SU-DHL-6 (cell line): ENCODE measurements at regions not wholly inside any gene's neighbourhood (a gene's known extent, or its start where the extent isn't known, plus 50 kb on each side); places are given as distances from the start of the nearest gene placed in this dataset.

ENCODE experiments used
- H2AFZ ChIP-seq: fragments of 200-600 bp; sonication (generic); 2 replicates; pipeline ENCODE4 v1.6.1; 2014; ENCODE audit warnings: low read depth, mild to moderate bottlenecking, moderate library complexity, mixed read lengths, antibody characterized with exemption, low read length; ENCODE audit not compliant: severe bottlenecking
- H3F3A ChIP-seq: fragments of 200-600 bp; shearing (Covaris generic); 2 replicates; pipeline ENCODE4 v1.6.0; 2016; ENCODE audit warnings: antibody characterized with exemption, mild to moderate bottlenecking; ENCODE audit not compliant: insufficient read depth
- H3K27ac ChIP-seq: fragments of 200-600 bp; sonication (generic); 2 replicates; pipeline ENCODE4 v1.5.1; 2016; ENCODE audit warnings: low read depth, mild to moderate bottlenecking, low read length, moderate library complexity, mixed read lengths
- H3K27me3 ChIP-seq: fragments of 200-600 bp; sonication (generic), shearing (Covaris generic); 2 replicates; pipeline ENCODE4 v1.6.0; 2014; ENCODE audit warnings: mild to moderate bottlenecking, low read length
- H3K36me3 ChIP-seq: fragments of 200-600 bp; sonication (generic); 2 replicates; pipeline ENCODE4 v1.6.1; 2014; ENCODE audit warnings: mild to moderate bottlenecking, low read length, mixed read lengths
- H3K4me2 ChIP-seq: fragments of 300-600, 200-600 bp; shearing (Covaris generic), sonication (generic); 2 replicates; pipeline ENCODE4 v1.6.0; 2014; ENCODE audit warnings: low read length, low read depth, mild to moderate bottlenecking; ENCODE audit not compliant: poor library complexity, severe bottlenecking
- H3K4me3 ChIP-seq: fragments of 200-600 bp; sonication (generic); 2 replicates; pipeline ENCODE4 v1.5.1; 2014; ENCODE audit warnings: antibody characterized with exemption, low read length, mild to moderate bottlenecking, mixed read lengths; ENCODE audit not compliant: insufficient read depth, poor library complexity, severe bottlenecking
- H3K79me2 ChIP-seq: fragments of 200-600 bp; sonication (generic); 2 replicates; pipeline ENCODE4 v1.6.1; 2014; ENCODE audit warnings: mild to moderate bottlenecking, low read length, moderate library complexity; ENCODE audit not compliant: insufficient read depth
- H3K9ac ChIP-seq: fragments of 200-600 bp; sonication (generic); 2 replicates; pipeline ENCODE4 v1.7.0; 2014; ENCODE audit warnings: mild to moderate bottlenecking, low read length
- H3K9me2 ChIP-seq: fragments of 200-600 bp; sonication (generic); replicated peaks from 2 replicates; pipeline ENCODE4 v1.6.1; 2014; ENCODE audit warnings: low read length; ENCODE audit not compliant: insufficient read depth
- H3K9me3 ChIP-seq: fragments of 200-600 bp; sonication (generic); 2 replicates; pipeline ENCODE4 v1.6.1; 2014; ENCODE audit warnings: low read length, mixed read lengths; ENCODE audit not compliant: insufficient read depth
- H4K20me1 ChIP-seq: fragments of 200-600 bp; sonication (generic); 2 replicates; pipeline ENCODE4 v1.6.1; 2014; ENCODE audit warnings: low read depth, mild to moderate bottlenecking, antibody characterized with exemption, low read length, moderate library complexity, mixed read lengths
- EZH2phosphoT487 ChIP-seq: fragments of 200-600 bp; sonication (generic), shearing (Covaris generic); conservative IDR thresholded peaks from 2 replicates; pipeline ENCODE4 v1.6.1; 2018; ENCODE audit warnings: mild to moderate bottlenecking, antibody characterized with exemption, low read length, moderate library complexity, mixed read lengths
- TF ChIP-seq, protein P1 (sequence below): fragments of 200-600 bp; sonication (generic); IDR thresholded peaks from one replicate; pipeline ENCODE4 v1.5.1; 2017; ENCODE audit warnings: antibody characterized with exemption, mild to moderate bottlenecking, low read length, moderate library complexity; ENCODE audit not compliant: insufficient read depth, poor library complexity, severe bottlenecking

DNA sequence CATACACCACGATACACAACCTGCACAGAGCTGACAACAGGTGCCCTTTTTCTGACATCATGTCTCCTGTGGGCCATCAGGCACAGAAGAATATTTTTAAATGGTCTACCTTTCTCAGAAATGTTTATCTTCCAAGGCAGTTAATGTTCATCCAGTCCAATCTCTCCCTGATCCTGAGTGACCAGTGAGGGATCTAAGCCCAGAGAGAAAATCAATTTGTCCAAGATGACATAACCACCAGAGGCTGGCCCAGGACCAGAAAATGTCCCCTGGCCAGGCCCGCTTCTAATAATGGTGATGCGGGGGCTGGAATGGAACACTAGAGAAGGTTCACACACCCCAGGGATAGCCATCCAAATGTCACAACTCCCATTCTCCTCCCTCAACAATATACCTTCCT is 357.9 kb upstream of the KIF2A start:
- Histone ChIP-seq H2AFZ (no peak overlapping the region), H3K36me3 (no peaks in the 10 kb centered on the region), H3K27me3 (no peaks in the 10 kb centered on the region), H3K9ac (no peak overlapping the region), H4K20me1 (no peaks in the 10 kb centered on the region), H3K27ac (no peak overlapping the region), H3K4me3 (no peak overlapping the region), H3K9me2 (no peaks in the 10 kb centered on the region), H3K4me2 (no peak overlapping the region), H3K79me2 (no peaks in the 10 kb centered on the region), H3K9me3 (no peaks in the 10 kb centered on the region), H3F3A (no peaks in the 10 kb centered on the region)
- no peak for TF ChIP-seq EZH2phosphoT487
- TF ChIP-seq, protein P1, sequence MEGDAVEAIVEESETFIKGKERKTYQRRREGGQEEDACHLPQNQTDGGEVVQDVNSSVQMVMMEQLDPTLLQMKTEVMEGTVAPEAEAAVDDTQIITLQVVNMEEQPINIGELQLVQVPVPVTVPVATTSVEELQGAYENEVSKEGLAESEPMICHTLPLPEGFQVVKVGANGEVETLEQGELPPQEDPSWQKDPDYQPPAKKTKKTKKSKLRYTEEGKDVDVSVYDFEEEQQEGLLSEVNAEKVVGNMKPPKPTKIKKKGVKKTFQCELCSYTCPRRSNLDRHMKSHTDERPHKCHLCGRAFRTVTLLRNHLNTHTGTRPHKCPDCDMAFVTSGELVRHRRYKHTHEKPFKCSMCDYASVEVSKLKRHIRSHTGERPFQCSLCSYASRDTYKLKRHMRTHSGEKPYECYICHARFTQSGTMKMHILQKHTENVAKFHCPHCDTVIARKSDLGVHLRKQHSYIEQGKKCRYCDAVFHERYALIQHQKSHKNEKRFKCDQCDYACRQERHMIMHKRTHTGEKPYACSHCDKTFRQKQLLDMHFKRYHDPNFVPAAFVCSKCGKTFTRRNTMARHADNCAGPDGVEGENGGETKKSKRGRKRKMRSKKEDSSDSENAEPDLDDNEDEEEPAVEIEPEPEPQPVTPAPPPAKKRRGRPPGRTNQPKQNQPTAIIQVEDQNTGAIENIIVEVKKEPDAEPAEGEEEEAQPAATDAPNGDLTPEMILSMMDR: no peak

DNA sequence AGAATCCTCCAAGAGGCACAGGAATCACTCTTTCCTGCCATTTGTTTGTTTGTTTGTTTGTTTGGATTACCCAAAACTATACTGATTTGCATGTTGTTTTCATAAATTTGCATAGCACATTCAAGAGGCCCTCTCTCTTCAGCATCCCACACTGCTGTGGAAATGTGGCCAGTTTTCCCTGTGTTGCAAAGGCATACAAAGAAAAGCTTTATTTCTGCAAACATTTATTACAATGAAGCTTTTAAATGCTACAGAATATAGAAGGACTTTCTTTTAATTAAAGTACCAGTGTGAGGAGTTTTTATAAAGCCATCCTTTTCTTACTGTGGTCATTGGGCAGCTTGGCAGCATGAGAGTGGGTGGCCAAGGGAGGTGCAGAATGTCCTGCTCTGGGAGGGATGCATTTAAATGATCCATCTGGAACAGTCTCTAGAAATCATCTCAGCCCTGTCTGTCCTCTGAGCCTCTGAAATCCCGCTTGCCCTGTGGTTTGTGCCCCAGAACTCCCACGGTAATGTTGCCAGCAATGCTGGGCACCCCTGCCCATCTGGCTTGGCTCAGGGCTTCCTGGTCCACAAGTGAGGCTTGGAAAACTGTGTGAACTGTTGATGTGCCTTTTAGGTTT is 356.8 kb upstream of the KIF2A start:
- Histone ChIP-seq H2AFZ (no peak overlapping the region), H3K4me2 (no peak overlapping the region), H3K9ac (no peak overlapping the region), H3K9me3 (no peaks in the 10 kb centered on the region), H4K20me1 (no peaks in the 10 kb centered on the region), H3F3A (no peaks in the 10 kb centered on the region), H3K9me2 (no peaks in the 10 kb centered on the region), H3K27ac (no peak overlapping the region), H3K27me3 (no peaks in the 10 kb centered on the region), H3K4me3 (no peak overlapping the region), H3K79me2 (no peaks in the 10 kb centered on the region), H3K36me3 (no peaks in the 10 kb centered on the region)
- no peak for TF ChIP-seq EZH2phosphoT487
- TF ChIP-seq, protein P1: no peak

DNA sequence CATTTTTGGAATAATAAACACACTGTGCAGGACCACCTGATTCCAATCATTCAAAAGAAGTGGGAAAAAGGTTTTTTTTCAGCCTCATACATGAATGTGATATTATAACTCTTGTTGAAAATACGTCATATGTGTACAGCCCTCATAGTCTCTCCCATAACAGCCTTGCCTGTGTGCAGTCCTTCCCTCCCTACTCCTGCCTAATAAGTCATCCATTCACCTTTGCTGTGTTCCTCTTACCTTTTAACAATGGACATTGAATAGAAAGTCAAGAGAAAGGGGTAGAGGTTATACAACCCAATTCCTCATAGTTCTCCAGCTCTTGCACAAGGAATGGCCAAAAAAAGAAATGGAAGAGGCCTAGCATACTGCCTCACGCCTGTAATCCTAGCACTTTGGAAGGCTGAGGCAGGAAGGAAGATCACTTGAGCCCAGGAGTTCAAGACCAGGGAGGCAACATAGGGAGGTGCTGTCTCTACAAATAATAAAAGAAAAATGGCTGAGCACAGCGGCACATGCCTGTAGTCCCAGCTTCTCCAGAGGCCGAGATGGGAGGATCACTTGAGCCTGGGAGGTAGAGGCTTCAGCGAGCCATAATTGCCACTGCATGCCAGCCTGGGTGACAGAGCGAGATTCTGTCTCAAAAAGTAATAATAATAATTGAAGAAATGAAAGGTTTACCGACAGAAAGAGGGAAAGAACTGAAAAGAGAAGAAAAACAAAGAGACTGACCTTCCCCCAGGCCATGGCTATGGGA is 356.1 kb upstream of the KIF2A start:
- no peaks in the 10 kb centered on the region for H3K36me3 ChIP-seq
- H3K9me2 ChIP-seq: no peaks in the 10 kb centered on the region
- no peak overlapping the region for H2AFZ ChIP-seq
- no peaks in the 10 kb centered on the region for H4K20me1 ChIP-seq
- H3K4me2 ChIP-seq: no peak overlapping the region
- no peaks in the 10 kb centered on the region for H3F3A ChIP-seq
- no peak overlapping the region for H3K27ac ChIP-seq
- no peak overlapping the region for H3K9ac ChIP-seq
- TF ChIP-seq, protein P1: no peak
- no peak for TF ChIP-seq EZH2phosphoT487
- no peaks in the 10 kb centered on the region for H3K79me2 ChIP-seq
- no peaks in the 10 kb centered on the region for H3K9me3 ChIP-seq
- H3K27me3 ChIP-seq: no peaks in the 10 kb centered on the region
- H3K4me3 ChIP-seq: no peak overlapping the region
